HG02623 (cell line): ENCODE measurements at regions not wholly inside any gene's neighbourhood (a gene's known extent, or its start where the extent isn't known, plus 50 kb on each side); places are given as distances from the start of the nearest gene placed in this dataset.

ENCODE experiments used
- ATAC-seq: cut with Tn5 transposase; IDR thresholded peaks from one replicate; pipeline ENCODE4 v1.9.1; 2021; ENCODE audit warnings: moderate library complexity; ENCODE audit not compliant: unreplicated experiment

GRCh38 chr2:58954880-58955385 lies 713.8 kb upstream of the FANCL start:
- ATAC-seq: no peak

- ATAC-seq: no peak
Observed at GRCh38 chr2:58951722-58952121, 710.6 kb upstream of the FANCL start.

DNA sequence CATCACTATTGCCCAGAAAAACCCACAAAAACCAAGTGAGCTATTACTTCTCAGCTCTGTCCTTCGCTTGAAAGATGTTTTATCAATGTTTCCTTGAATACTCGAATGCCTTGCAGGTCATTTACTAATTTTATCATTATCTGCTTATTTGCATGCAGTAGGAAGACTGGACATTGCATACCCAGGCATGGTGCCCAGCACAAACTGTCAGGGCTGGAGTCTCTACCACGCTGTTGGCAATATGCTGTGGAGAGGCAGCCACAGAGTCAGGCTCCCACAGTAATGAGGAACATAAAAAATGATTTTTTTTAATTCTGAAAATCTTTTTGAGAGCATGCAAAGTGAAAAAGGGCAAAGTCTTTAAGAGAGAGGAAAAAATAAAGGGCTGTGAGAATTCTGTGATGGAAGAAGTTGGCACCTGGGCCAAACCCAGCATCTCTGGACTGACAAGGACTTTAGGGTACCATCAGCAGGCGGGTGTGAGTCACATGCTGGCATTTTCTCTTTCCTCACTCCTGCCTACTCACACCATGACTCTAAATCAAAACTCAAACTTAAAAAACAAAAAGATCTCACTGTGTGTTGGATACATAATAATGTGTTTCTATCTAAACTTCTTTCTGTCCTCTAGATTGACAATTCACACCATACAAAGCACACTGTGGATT lies 709.8 kb upstream of the FANCL start:
- no peak for ATAC-seq

DNA sequence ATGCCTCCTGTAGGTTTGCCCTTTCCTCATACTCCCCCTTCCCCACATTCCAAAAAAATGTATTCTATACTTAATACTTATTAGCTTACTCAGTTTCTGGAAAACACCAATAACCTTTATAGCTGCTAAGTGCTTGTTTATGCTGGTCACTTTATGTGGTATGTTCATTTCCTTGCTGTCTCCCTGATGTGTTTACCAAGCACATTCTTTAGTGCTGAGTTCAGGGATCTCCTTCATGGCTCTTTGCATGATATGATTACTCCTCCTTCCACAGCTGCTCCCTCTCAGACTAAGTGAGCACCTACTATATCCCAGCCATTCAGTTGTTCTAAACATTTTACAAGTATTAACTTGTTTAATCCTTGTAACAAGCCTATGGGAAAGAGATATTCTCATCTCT lies 698.3 kb upstream of the FANCL start:
- ATAC-seq: no peak

DNA sequence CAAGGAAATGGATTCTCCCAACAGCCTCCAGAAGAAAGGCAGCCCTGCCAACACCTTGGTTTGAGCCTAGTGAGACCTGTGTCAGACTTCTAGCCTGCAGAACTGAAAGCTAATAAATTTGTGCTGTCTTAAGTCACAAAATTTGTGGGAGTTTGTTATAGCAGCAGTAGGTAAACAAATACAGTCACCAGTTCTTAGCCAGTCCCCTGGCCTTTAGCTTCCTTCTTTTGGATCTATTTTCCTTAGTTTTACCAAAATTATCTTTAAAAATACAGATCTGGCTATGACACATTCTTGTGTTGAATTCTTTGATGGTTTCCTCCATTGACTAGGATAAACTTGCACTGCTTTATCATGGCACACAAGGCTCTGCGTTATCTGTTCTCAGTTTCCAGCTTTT lies 697.9 kb upstream of the FANCL start:
- no peak for ATAC-seq

DNA sequence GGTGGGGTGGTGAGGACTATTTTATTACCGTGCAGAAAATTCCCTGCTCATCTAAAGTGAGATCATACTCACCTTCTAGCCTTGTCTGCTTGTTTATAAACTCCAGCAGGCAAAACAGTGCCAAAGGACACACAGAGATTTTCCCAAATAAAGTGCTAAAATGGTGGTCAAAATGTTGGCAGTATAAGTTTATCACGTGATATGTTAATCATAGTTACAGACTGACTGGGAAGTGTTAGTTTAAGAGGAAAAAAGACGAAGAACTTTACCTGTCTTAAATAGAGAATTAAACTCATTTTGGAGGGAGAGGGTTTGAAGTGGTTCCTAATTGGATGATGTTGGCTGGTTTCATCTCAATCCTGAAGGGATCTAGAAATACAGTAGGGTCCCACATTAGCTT lies 691.7 kb upstream of the FANCL start:
- no peak for ATAC-seq

DNA sequence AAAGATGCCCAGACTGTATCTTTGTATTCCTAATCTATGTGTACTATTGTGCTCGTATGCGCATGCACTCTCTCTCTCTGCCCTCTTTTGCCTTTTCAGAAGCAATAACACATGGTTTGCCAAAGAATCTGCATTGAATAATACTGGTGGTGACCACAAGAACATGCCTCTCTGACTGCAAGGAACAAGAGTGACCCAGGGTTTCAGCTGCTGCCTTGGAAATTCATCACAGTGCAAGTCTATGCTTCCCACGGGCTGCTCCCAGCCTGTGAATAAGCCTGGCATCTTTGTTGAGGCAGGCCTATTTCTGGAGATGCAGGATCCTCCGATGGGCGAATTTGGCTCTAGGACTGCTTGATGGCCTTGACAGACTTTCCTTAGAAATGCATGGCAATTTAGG lies 689.4 kb upstream of the FANCL start:
- no peak for ATAC-seq

GRCh38 chr2:58928973-58929372 lies 687.8 kb upstream of the FANCL start:
- no peak for ATAC-seq

DNA sequence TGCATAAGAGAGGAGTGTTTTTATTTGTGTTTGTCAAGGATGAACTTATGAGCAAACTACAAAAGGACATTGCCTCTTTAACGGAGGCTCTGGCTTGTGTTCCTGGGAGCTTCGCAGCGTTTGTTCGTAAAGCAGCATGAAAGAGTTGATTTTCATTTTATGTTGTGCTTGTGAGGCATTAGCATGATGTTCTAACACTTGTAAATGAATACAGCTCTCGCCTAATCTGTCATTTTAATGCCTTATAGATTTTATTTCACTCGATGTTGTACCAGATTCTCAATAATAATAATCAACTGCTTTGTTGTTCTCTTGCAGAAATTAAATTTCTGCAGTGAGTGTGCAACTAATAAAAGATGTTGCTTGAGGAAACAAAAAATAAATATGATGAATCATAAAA lies 687.3 kb upstream of the FANCL start:
- no peak for ATAC-seq

DNA sequence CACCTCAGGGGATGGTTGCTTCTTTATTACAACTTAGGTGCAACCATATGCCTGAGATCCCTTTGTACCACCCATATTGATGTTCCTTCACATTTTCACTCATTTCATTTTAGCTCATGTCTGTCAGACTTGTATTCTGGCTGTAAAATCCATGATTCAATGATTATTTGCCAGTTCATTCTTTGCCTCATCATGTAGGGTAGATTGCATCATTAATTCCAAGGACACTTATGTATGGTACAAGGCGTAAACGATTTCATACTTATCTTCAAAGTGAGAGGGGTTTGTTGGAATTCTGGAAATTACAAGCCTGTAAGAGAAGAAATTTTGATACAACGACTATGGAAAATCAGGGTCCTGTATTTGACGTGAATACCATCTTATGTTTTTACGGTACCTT lies 685.0 kb upstream of the FANCL start:
- no peak for ATAC-seq

DNA sequence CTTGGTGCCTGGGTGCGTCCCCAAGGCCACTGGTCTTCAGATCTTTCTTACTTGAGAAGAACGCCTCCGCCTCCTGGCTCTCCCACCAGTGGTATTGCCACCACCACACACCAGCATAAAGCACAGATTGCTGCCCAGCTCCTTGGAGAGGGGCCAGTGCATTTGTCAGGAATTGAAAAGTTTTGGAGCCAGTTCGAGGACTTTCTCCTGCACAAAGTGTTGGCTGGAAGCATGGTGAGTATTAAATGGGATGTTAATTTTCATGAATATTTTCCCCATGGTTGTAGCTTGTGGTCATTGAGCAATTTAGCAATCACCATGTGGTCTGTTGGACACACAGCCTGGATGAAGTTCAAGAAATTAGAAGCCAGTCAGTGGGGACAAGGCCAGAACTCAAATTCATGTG lies 684.6 kb upstream of the FANCL start:
- ATAC-seq: no peak

DNA sequence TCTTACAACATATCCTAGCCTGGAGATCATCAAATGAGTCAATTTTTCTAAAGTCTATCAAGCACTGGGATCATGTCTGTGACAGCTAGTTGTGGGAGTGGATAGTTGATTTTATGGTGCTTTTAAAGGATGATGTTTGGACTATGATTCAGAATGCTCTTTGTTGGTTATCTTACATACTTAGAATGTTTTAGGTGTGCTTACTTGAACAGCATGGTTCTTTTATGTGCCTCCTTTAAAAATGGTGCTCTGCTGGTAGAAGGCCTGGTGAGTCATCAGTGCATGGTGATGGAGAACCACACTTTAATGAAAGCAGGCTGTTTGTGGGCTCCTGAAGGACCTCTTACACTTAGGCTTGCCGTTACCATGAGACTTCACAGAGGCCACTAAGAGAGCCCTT lies 682.7 kb upstream of the FANCL start:
- ATAC-seq: no peak

DNA sequence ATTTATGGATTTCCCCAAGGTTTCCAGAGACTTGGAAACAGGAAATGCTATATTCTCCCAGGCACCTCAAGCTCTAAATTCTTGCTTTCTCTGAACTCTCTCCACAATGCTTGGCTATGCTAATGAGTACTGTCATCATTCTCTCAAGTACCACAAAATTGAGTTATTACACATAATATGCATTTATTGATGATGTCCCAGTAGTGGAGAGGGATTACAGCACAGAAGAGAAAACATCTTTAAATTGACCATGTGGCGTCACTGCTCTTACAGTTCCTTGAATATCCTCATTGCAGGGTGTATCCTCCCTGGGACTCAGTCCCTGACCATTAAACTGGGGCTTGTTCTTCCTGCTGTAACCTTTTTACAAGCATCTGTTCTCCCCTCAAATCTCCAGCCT lies 681.1 kb upstream of the FANCL start:
- ATAC-seq: no peak

DNA sequence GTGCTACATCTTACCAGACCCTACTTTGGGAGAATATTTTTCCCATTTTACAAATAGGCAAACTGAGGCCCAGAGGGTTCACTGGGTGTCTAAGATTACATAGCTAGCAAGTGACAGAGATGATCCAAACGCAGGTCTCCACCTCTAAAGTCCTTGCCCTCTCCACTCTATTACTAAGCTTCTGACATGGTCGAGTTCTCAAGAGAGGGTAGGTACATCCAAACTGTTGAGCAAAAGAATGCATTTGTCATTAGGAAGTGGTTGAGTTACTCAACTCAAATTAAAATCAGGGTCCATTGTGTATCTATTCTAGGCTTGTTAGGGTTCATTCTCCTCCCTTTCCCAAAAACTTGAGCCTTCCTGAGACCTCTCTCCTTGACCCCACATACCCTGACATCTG lies 680.6 kb upstream of the FANCL start:
- no peak for ATAC-seq

DNA sequence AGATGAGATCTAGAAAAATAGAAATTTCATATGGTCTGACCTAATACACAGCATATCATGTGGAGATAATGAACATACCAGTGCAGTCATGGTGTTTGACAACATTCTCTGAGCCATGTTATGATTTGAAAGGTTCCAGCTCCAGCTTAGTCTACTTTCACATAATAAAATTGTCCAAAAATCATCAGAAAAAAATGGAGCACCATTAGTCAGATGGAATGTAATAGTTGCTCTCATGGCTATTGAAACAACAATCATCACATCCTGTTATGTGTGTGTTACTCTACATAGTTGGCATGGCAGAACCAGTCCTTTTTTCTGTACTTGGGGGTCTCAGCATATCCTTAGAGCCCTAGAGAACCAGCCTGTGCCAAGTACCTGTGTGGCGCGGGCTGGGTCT lies 678.9 kb upstream of the FANCL start:
- ATAC-seq: no peak

DNA sequence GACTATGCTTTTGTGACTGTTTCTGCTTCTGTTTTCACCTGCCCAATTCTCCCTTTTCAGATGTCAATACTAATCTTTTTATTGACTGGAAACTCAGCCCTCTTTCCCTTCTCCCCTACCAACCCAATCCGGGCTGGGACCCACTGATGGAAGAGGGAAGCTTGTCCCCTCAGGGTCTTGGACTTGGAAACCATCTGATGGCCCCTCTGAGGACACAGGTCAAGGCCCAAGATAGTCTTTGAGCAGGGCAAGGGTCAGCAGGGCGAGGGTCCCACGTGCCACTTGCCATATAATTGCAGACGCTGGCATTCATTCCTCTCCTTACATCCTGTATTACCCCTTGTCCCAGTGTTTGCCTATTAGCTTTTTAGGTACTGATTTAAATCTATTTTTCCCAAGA lies 678.2 kb upstream of the FANCL start:
- no peak for ATAC-seq

DNA sequence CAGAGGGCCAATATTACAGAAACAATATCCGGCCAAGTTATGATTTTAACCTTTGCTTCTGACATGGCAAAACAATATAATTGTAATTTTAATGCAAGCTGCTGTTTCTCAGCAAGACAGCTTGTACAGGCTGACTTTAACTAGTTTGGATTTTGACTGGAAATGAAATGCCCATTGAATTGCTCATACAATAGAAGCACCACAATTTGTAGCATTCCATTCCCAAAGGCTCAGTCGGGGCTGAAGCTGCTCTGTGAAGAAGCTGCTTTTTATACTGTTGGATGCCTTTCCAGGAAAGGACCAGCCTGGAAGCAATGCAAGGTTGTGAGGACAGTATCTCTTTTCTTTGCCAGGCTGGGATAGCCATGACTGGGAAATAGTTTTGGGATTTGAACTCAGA lies 677.0 kb upstream of the FANCL start:
- ATAC-seq: no peak

DNA sequence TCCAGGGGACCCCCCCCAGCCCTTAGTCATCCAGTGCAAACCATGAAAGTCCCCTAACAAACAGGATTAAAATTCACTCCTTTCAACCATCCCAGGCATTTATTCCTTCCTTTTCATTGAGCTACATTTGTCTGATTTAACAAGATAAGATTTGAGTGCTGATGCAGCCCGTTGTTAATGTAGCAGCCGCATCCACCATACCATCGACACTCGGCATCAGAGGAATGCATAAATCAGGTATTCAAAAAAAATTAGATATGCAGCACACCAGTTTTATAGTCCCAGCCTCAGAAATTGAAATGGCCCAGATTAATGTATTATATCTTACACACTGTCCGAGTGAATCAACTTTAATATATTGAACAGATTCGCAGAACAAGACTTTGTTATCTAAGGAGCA lies 676.5 kb upstream of the FANCL start:
- ATAC-seq: no peak

- ATAC-seq: no peak
Observed at GRCh38 chr2:58916063-58916462, 674.9 kb upstream of the FANCL start.

- no peak for ATAC-seq
Observed at GRCh38 chr2:58914733-58915505, 673.8 kb upstream of the FANCL start.

DNA sequence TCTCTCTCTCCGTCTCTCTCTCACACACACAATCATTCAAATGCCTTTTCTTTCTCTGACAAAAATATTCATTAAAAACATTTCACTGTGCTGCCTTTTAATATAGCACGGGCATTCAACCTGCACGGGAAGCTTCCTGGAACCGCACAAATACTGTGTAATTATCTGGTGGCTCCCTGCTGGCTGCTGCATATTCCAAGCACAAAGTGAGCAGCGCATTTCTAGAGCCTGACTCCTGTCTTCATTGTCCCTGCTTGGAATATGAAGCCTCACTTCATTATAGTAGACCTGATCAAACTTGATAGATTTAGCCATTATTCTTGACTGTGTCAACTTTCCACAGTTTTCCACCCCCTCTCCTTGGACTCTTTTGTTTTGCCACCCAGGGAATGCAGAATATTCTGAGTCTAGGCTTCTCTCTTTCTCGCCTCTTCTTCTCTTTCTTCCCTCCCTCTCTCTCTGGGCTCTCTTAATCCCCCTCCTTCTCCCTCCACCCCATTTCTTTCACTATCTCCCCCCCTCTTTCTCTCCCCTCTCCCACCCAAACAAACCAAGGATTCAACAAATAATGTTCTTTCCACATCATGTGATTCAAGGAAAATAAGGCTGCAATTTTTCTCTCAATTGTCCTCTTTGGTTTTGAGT lies 672.1 kb upstream of the FANCL start:
- no peak for ATAC-seq

DNA sequence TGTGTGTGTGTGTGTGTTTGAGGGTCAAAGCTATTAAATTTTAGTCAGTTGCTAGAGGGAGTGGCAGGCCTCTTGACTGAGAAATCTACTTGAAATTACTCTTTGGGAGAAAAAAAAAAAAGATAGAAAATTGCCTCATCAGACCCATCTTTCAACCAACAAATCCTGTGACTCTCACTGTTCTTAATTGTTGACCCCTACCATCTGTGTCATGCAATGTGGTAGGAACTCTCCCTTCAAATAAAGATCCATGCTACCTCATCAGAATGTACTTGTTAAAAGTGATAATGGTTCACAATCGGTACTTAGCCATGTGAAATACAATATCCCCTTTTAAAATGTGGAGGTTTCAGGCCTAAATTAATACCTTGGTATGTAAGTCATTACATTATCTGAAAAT lies 670.8 kb upstream of the FANCL start:
- ATAC-seq: no peak
